Adrenal gland (tissue), 9 donors: ENCODE measurements at regions not wholly inside any gene's neighbourhood (a gene's known extent, or its start where the extent isn't known, plus 50 kb on each side); places are given as distances from the start of the nearest gene placed in this dataset.
"Not testable (repeated sequence)": the region's sequence is repeated elsewhere in the genome, so short reads cannot be mapped to it uniquely, and the experiment has no call there.

Experiments used
- DNase-seq, 7 donors: peaks; one replicate each; pipeline ENCODE4 v3.0.0-alpha.2; 2019 to 2020
- H3K27ac ChIP-seq, 5 donors: fragments of 200-600 bp; sonication (generic) in 4 of 5; 1 replicate in 3 of 5; 2 replicates in 2 of 5; pipeline versions ENCODE4 v1.5.1 to v1.8.0; 2016 to 2020; ENCODE audit warnings: mild to moderate bottlenecking in 1 of 5
- H3K27me3 ChIP-seq: fragments of 200-600 bp; 2 replicates; pipeline ENCODE4 v1.8.0; 2021
- H3K36me3 ChIP-seq, 2 donors: fragments of 200-600 bp; replicated peaks in 1 of 2; 1 replicate in 1 of 2; 2 replicates in 1 of 2; pipeline versions ENCODE4 v1.5.1 to v1.8.0; 2018 to 2022
- H3K4me1 ChIP-seq, 2 donors: fragments of 200-600 bp; replicated peaks in 1 of 2; 1 replicate in 1 of 2; 2 replicates in 1 of 2; pipeline versions ENCODE4 v1.5.1 to v1.8.0; 2018 to 2021
- H3K4me3 ChIP-seq, 4 donors: fragments of 200-600 bp; sonication (generic) in 3 of 4; one replicate each; pipeline ENCODE4 v1.5.1; 2016 to 2018
- H3K9me3 ChIP-seq, 3 donors: fragments of 200-600 bp; sonication (generic) in 1 of 3; replicated peaks in 1 of 3; 1 replicate in 2 of 3; 2 replicates in 1 of 3; pipeline versions ENCODE4 v1.5.1 to v1.8.0; 2016 to 2021
- CTCF ChIP-seq, 6 experiments: fragments of 450-650 bp in 4 of 6; fragments of 200-600 bp in 2 of 6; sonication (generic) in 1 of 6; IDR thresholded peaks; 1 replicate in 5 of 6; 2 replicates in 1 of 6; pipeline versions ENCODE4 v1.5.1 to v1.8.0; 2016 to 2021; ENCODE audit warnings: antibody characterized with exemption in 6 of 6, mild to moderate bottlenecking in 2 of 6, moderate library complexity in 1 of 6
- POLR2A ChIP-seq, 2 donors: fragments of 450-650 bp; IDR thresholded peaks; one replicate each; pipeline ENCODE4 v1.6.1; 2017; ENCODE audit warnings: antibody characterized with exemption in 2 of 2, mild to moderate bottlenecking in 2 of 2, moderate library complexity in 1 of 2
- WGBS, 4 donors: extraction: QIAGEN DNeasy Blood & Tissue Kit in 2 of 4; methylation state at CpG; one replicate each; pipeline versions ENCODE4 v1.1.5 to v1.1.7; 2013 to 2017; 5-methylcytosine and 5-hydroxymethylcytosine counted together
- intact Hi-C, 2 donors: fragments of 100-400 bp; cut with DNase I; formaldehyde crosslinking; loops; one replicate each; pipeline versions ENCODE4 v1.14.1 to v1.15.0; 2022 to 2023
- donor health status: healthy with polysubstance abuse.
- donor health status: Bipolar disorder and iron deficiency.
- donor health status: DM: yes; HTN: yes; CAD: no.
- donor health status: DM: no; HTN: no; CAD: no.
- donor health status: DM: no; HTN: no; CAD: no.

- no peaks in the 10 kb centered on the region for H3K9me3 ChIP-seq
- WGBS, 4 donors = 91 to 97% (median 95%) methylated on average over 4 of the region's 4 CpGs
- H3K36me3 ChIP-seq = no peaks in the 10 kb centered on the region
- DNase-seq = no peak
- H3K27me3 ChIP-seq = no peaks in the 10 kb centered on the region
- no peaks in the 10 kb centered on the region for H3K4me1 ChIP-seq
- TF ChIP-seq CTCF (IDR thresholded peaks at IDR 0.05) (no peak), POLR2A (IDR thresholded peaks at IDR 0.05) (no peak)
- intact Hi-C loops = no loop called here
- no peak overlapping the region for H3K27ac ChIP-seq
- H3K4me3 ChIP-seq = no peak overlapping the region
Observed at GRCh38 chr18:25533218-25533617, 181.3 kb upstream of the ZNF521 start.

- Histone ChIP-seq H3K27ac (no peak overlapping the region), H3K27me3 (no peaks in the 10 kb centered on the region), H3K4me3 (no peak overlapping the region), H3K4me1 (no peaks in the 10 kb centered on the region), H3K9me3 (no peaks in the 10 kb centered on the region), H3K36me3 (no peaks in the 10 kb centered on the region)
- DNase-seq = no peak
- TF ChIP-seq POLR2A (IDR thresholded peaks at IDR 0.05) = no peak
- no peak for TF ChIP-seq CTCF (IDR thresholded peaks at IDR 0.05)
- intact Hi-C loops = no loop called here
- 84 to 89% (median 85%) methylated on average over 3 of the region's 3 CpGs for WGBS, 4 donors
Observed at GRCh38 chr18:25531207-25531606, 179.2 kb upstream of the ZNF521 start.

- H3K27ac ChIP-seq, H3K36me3 ChIP-seq, H3K4me3 ChIP-seq, DNase-seq, H3K9me3 ChIP-seq, H3K4me1 ChIP-seq, intact Hi-C loops, H3K27me3 ChIP-seq: not testable (repeated sequence)
- 47 to 93% (median 81%) methylated on average over 1 of the region's 1 CpG for WGBS, 4 donors
Observed at GRCh38 chr18:25525789-25526188, 173.8 kb upstream of the ZNF521 start.

GRCh38 chr18:25518716-25519053, 166.7 kb upstream of the ZNF521 start:
- no peaks in the 10 kb centered on the region for H3K36me3 ChIP-seq
- no peak for DNase-seq
- intact Hi-C loops = no loop called here
- 71 to 81% (median 78%) methylated on average over 3 of the region's 3 CpGs for WGBS, 4 donors
- H3K27me3 ChIP-seq = no peaks in the 10 kb centered on the region
- TF ChIP-seq CTCF (IDR thresholded peaks at IDR 0.05) (no peak), POLR2A (IDR thresholded peaks at IDR 0.05) (no peak)
- no peak overlapping the region for H3K27ac ChIP-seq
- no peaks in the 10 kb centered on the region for H3K4me1 ChIP-seq
- no peak overlapping the region for H3K4me3 ChIP-seq
- no peaks in the 10 kb centered on the region for H3K9me3 ChIP-seq

- no peaks in the 10 kb centered on the region for H3K27me3 ChIP-seq
- H3K9me3 ChIP-seq = no peaks in the 10 kb centered on the region
- no peaks in the 10 kb centered on the region for H3K36me3 ChIP-seq
- 19 to 28% (median 21%) methylated on average over 6 of the region's 6 CpGs for WGBS, 4 donors
- no peak for DNase-seq
- no peak overlapping the region for H3K27ac ChIP-seq
- peak overlapping the region in 1 of 4 donors; percentile 14 for H3K4me3 ChIP-seq
- intact Hi-C loops = no loop called here
- H3K4me1 ChIP-seq = no peaks in the 10 kb centered on the region
- TF ChIP-seq POLR2A (IDR thresholded peaks at IDR 0.05) (no peak), CTCF (IDR thresholded peaks at IDR 0.05) (no peak)
Observed at GRCh38 chr18:25517881-25518715, 166.1 kb upstream of the ZNF521 start.
